ENCODE measurements at regions not wholly inside any gene's neighbourhood (a gene's known extent, or its start where the extent isn't known, plus 50 kb on each side); places are given as distances from the start of the nearest gene placed in this dataset.
A peak's percentile ranks its signal among the peaks of the same experiment; 100 is the strongest.

GRCh38 chr10:3549118-3549517 is 235.9 kb downstream of the KLF6 start:
- DNase-seq, result no peak
- peaks cover 0 to 9% (median 4%) of the 10 kb centered on the region in 3 donors for H3K27me3 Mint-ChIP-seq
- H3K27ac Mint-ChIP-seq, result no peak overlapping the region
- no peaks in the 10 kb centered on the region for H3K36me3 Mint-ChIP-seq
- peaks cover 9 to 16% (median 15%) of the 10 kb centered on the region in 3 donors for H3K4me1 Mint-ChIP-seq
- H3K4me3 Mint-ChIP-seq, result no peak overlapping the region
- ATAC-seq (ENCODE audit: low read depth in 2 of 2), result no peak
- peaks cover 0 to 14% (median 7%) of the 10 kb centered on the region in 7 donors for H3K9me3 Mint-ChIP-seq

GRCh38 chr10:3548702-3549101 is 236.3 kb downstream of the KLF6 start:
- H3K4me3 Mint-ChIP-seq, result no peak overlapping the region
- peaks cover 7 to 13% (median 13%) of the 10 kb centered on the region in 3 donors for H3K4me1 Mint-ChIP-seq
- ATAC-seq (ENCODE audit: low read depth in 2 of 2), result no peak
- no peaks in the 10 kb centered on the region for H3K36me3 Mint-ChIP-seq
- peaks cover 0 to 14% (median 7%) of the 10 kb centered on the region in 7 donors for H3K9me3 Mint-ChIP-seq
- H3K27ac Mint-ChIP-seq, result peak overlapping the region in 1 of 6 donors; percentile 2
- peaks cover 0 to 9% (median 4%) of the 10 kb centered on the region in 3 donors for H3K27me3 Mint-ChIP-seq
- DNase-seq, result no peak

GRCh38 chr10:3548076-3548475 is 236.9 kb downstream of the KLF6 start:
- H3K27ac Mint-ChIP-seq, result peak overlapping the region in 1 of 6 donors; percentile 4
- no peak for DNase-seq
- H3K4me3 Mint-ChIP-seq, result no peak overlapping the region
- peaks cover 0 to 9% (median 4%) of the 10 kb centered on the region in 3 donors for H3K27me3 Mint-ChIP-seq
- ATAC-seq (ENCODE audit: low read depth in 2 of 2), result no peak
- peaks cover 0 to 14% (median 7%) of the 10 kb centered on the region in 7 donors for H3K9me3 Mint-ChIP-seq
- no peaks in the 10 kb centered on the region for H3K36me3 Mint-ChIP-seq
- peaks cover 7 to 13% (median 13%) of the 10 kb centered on the region in 3 donors for H3K4me1 Mint-ChIP-seq

- Mint-ChIP-seq H3K36me3 (no peaks in the 10 kb centered on the region), H3K4me1 (peaks cover 7 to 13% (median 13%) of the 10 kb centered on the region in 3 donors), H3K27me3 (peaks cover 0 to 9% (median 4%) of the 10 kb centered on the region in 3 donors), H3K27ac (no peak overlapping the region), H3K9me3 (peaks cover 0 to 14% (median 7%) of the 10 kb centered on the region in 7 donors), H3K4me3 (no peak overlapping the region)
- DNase-seq, result no peak
- no peak for ATAC-seq (ENCODE audit: low read depth in 2 of 2)
Observed at GRCh38 chr10:3544561-3544960, 240.4 kb downstream of the KLF6 start.

- Mint-ChIP-seq H3K4me3 (no peak overlapping the region), H3K9me3 (peaks cover 0 to 11% (median 0%) of the 10 kb centered on the region in 7 donors), H3K27ac (peak overlapping the region in 1 of 6 donors; percentile 12), H3K36me3 (no peaks in the 10 kb centered on the region), H3K27me3 (no peaks in the 10 kb centered on the region), H3K4me1 (no peaks in the 10 kb centered on the region)
- ATAC-seq (ENCODE audit: low read depth in 2 of 2), result no peak
- DNase-seq, result no peak
Observed at GRCh38 chr10:3542185-3542611, 242.8 kb downstream of the KLF6 start.

GRCh38 chr10:3539696-3540383 is 245.2 kb downstream of the KLF6 start:
- Mint-ChIP-seq H3K9me3 (no peaks in the 10 kb centered on the region), H3K4me1 (no peaks in the 10 kb centered on the region), H3K36me3 (no peaks in the 10 kb centered on the region), H3K27ac (peak overlapping the region in 2 of 6 donors; percentile 41 to 65), H3K4me3 (no peak overlapping the region), H3K27me3 (no peaks in the 10 kb centered on the region)
- ATAC-seq (ENCODE audit: low read depth in 2 of 2) (no peak), DNase-seq (no peak)

- no peaks in the 10 kb centered on the region for H3K9me3 Mint-ChIP-seq
- H3K27me3 Mint-ChIP-seq, result no peaks in the 10 kb centered on the region
- peaks cover 0 to 1% (median 0%) of the 10 kb centered on the region in 3 donors for H3K4me1 Mint-ChIP-seq
- no peak for ATAC-seq (ENCODE audit: low read depth in 2 of 2)
- no peak for DNase-seq
- no peak overlapping the region for H3K27ac Mint-ChIP-seq
- no peak overlapping the region for H3K4me3 Mint-ChIP-seq
- no peaks in the 10 kb centered on the region for H3K36me3 Mint-ChIP-seq
Observed at GRCh38 chr10:3538656-3539531, 246.1 kb downstream of the KLF6 start.

- no peaks in the 10 kb centered on the region for H3K9me3 Mint-ChIP-seq
- no peaks in the 10 kb centered on the region for H3K36me3 Mint-ChIP-seq
- no peak overlapping the region for H3K27ac Mint-ChIP-seq
- no peak for ATAC-seq (ENCODE audit: low read depth in 2 of 2)
- no peak for DNase-seq
- no peak overlapping the region for H3K4me3 Mint-ChIP-seq
- H3K27me3 Mint-ChIP-seq, result no peaks in the 10 kb centered on the region
- H3K4me1 Mint-ChIP-seq, result peaks cover 0 to 4% (median 0%) of the 10 kb centered on the region in 3 donors
Observed at GRCh38 chr10:3538291-3538655, 246.7 kb downstream of the KLF6 start.

GRCh38 chr10:3537518-3537917 is 247.5 kb downstream of the KLF6 start:
- peaks cover 0 to under 1% (median 0%) of the 10 kb centered on the region in 7 donors for H3K9me3 Mint-ChIP-seq
- no peak overlapping the region for H3K4me3 Mint-ChIP-seq
- ATAC-seq (ENCODE audit: low read depth in 2 of 2) (no peak), DNase-seq (no peak)
- H3K36me3 Mint-ChIP-seq, result no peaks in the 10 kb centered on the region
- H3K27ac Mint-ChIP-seq, result peak overlapping the region in 1 of 6 donors; percentile 15
- no peaks in the 10 kb centered on the region for H3K27me3 Mint-ChIP-seq
- peaks cover 0 to 4% (median 0%) of the 10 kb centered on the region in 3 donors for H3K4me1 Mint-ChIP-seq

GRCh38 chr10:3535001-3535400 is 250.0 kb downstream of the KLF6 start:
- H3K36me3 Mint-ChIP-seq, result no peaks in the 10 kb centered on the region

GRCh38 chr10:3534433-3534832 is 250.6 kb downstream of the KLF6 start:
- no peak overlapping the region for H3K27ac Mint-ChIP-seq
- no peak for ATAC-seq (ENCODE audit: low read depth in 2 of 2)
- peaks cover 0 to 1% (median 0%) of the 10 kb centered on the region in 7 donors for H3K9me3 Mint-ChIP-seq
- H3K27me3 Mint-ChIP-seq, result no peaks in the 10 kb centered on the region
- no peaks in the 10 kb centered on the region for H3K36me3 Mint-ChIP-seq
- peaks cover 0 to 4% (median 0%) of the 10 kb centered on the region in 3 donors for H3K4me1 Mint-ChIP-seq
- H3K4me3 Mint-ChIP-seq, result no peak overlapping the region
- DNase-seq, result no peak

More at GRCh38 chr10:3535001-3535400, 250.0 kb downstream of the KLF6 start:
- Mint-ChIP-seq H3K4me3 (no peak overlapping the region), H3K9me3 (peaks cover 0 to 1% (median 0%) of the 10 kb centered on the region in 7 donors), H3K27me3 (no peaks in the 10 kb centered on the region), H3K27ac (peak overlapping the region in 1 of 6 donors; percentile 12), H3K4me1 (peaks cover 0 to 4% (median 0%) of the 10 kb centered on the region in 3 donors)
- DNase-seq, result no peak
- ATAC-seq (ENCODE audit: low read depth in 2 of 2), result no peak

GRCh38 chr10:3533296-3533695 is 251.7 kb downstream of the KLF6 start:
- peaks cover 0 to 4% (median 0%) of the 10 kb centered on the region in 3 donors for H3K4me1 Mint-ChIP-seq
- no peaks in the 10 kb centered on the region for H3K27me3 Mint-ChIP-seq
- H3K9me3 Mint-ChIP-seq, result peaks cover 0 to 1% (median 0%) of the 10 kb centered on the region in 7 donors
- ATAC-seq (ENCODE audit: low read depth in 2 of 2) (no peak), DNase-seq (no peak)
- H3K4me3 Mint-ChIP-seq, result no peak overlapping the region
- no peaks in the 10 kb centered on the region for H3K36me3 Mint-ChIP-seq
- H3K27ac Mint-ChIP-seq, result no peak overlapping the region

GRCh38 chr10:3532644-3533043 is 252.4 kb downstream of the KLF6 start:
- peaks cover 0 to 1% (median 0%) of the 10 kb centered on the region in 7 donors for H3K9me3 Mint-ChIP-seq
- no peak overlapping the region for H3K4me3 Mint-ChIP-seq
- DNase-seq, result no peak
- no peak for ATAC-seq (ENCODE audit: low read depth in 2 of 2)
- H3K36me3 Mint-ChIP-seq, result no peaks in the 10 kb centered on the region
- peaks cover 0 to 4% (median 0%) of the 10 kb centered on the region in 3 donors for H3K4me1 Mint-ChIP-seq
- peak overlapping the region in 1 of 6 donors; percentile 45 for H3K27ac Mint-ChIP-seq
- no peaks in the 10 kb centered on the region for H3K27me3 Mint-ChIP-seq
